Fibroblast of the aortic adventitia (primary cell): ENCODE measurements at regions not wholly inside any gene's neighbourhood (a gene's known extent, or its start where the extent isn't known, plus 50 kb on each side); places are given as distances from the start of the nearest gene placed in this dataset.

Experiments
- DNase-seq: peaks from one replicate; pipeline ENCODE4 v3.0.0-alpha.2; 2010; ENCODE audit warnings: low read depth
- H3K4me3 ChIP-seq: 2 replicates; pipeline ENCODE4 v1.5.1; 2011; ENCODE audit warnings: low read depth, mild to moderate bottlenecking, control low read depth, low read length, moderate library complexity
- TF ChIP-seq, protein P1 (sequence below): IDR thresholded peaks from 2 replicates; pipeline ENCODE4 v1.5.1; 2011; ENCODE audit warnings: mild to moderate bottlenecking, low read length, control low read depth, inconsistent platforms; ENCODE audit not compliant: insufficient read depth

DNA sequence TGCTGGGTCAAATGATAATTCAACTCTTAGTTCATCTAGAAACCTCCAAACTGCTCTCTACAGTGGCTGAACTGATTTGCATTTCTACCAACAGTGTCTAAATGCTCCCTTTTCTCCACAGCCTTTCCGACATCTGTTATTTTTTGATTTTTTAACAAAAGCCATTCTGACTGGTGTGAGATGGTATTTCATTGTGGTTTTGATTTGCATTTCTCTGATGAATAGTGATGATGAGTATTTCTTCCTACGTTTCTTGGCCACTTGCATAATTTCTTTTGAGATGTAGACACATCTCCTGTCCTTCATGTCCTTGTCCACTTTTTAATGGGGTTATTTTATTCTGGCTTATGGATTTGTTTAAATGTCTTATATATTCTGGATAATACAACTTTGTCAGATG is 298.2 kb upstream of the ARSJ start:
- DNase-seq: peak; percentile 32
- H3K4me3 ChIP-seq: no peak overlapping the region
- TF ChIP-seq, protein P1, sequence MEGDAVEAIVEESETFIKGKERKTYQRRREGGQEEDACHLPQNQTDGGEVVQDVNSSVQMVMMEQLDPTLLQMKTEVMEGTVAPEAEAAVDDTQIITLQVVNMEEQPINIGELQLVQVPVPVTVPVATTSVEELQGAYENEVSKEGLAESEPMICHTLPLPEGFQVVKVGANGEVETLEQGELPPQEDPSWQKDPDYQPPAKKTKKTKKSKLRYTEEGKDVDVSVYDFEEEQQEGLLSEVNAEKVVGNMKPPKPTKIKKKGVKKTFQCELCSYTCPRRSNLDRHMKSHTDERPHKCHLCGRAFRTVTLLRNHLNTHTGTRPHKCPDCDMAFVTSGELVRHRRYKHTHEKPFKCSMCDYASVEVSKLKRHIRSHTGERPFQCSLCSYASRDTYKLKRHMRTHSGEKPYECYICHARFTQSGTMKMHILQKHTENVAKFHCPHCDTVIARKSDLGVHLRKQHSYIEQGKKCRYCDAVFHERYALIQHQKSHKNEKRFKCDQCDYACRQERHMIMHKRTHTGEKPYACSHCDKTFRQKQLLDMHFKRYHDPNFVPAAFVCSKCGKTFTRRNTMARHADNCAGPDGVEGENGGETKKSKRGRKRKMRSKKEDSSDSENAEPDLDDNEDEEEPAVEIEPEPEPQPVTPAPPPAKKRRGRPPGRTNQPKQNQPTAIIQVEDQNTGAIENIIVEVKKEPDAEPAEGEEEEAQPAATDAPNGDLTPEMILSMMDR: no peak

DNA sequence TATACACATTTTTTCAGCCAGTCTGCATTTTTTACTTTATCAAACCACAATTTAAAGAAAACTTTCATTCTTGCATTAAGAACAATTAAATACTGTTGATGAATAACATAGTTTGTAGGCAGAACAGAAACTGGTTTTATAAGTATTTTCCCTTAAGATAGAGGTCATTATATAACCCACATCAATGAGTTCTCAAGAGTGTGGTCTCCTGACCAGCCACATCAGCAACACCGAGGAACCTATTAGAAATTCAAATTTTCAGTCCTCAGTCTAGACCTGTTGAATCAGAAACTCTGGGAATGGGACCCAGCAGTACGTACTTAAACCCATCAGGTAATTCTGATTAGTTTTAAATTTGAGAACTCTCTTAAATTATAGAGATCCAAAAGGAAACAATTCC is 299.6 kb upstream of the ARSJ start:
- TF ChIP-seq, protein P1: no peak
- H3K4me3 ChIP-seq: no peak overlapping the region
- DNase-seq: no peak

DNA sequence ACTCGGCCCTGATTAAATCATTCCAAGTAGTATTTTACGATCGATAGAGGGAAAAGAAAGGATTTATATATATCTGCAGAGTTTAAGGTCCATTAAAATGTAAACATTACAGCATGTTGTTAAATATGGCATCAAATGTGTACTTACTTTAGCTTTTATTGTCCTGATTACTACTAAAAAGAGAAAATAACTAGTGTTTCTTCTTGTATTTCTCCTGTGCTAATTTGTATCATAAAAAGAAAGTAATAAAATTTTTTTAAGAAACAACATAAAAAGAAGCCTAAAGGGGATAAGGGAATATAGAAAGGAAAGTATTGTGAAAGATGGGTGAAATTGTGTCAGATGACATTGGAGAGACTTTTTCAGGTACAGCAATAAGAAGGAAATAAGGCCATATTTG is 300.3 kb upstream of the ARSJ start:
- TF ChIP-seq, protein P1: no peak
- H3K4me3 ChIP-seq: no peak overlapping the region
- DNase-seq: no peak

DNA sequence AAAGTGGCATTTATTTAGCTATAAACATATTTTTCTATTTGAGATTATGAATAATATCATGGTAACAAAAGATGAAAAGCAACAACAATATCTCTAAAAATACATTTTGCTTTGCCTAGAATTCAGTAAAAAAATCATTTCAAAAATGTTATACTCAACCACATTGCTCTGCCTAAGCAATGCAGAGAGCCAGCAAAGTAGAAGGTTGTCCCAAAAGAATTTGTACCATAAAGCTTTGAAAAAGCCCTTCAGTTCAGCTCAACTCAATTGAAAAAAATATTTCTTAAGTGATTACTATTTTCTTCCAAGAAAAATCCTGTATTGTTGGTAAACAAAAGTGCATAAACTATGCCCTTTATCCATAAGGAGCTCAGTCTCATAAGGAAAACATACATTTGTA is 301.2 kb upstream of the ARSJ start:
- DNase-seq: no peak
- TF ChIP-seq, protein P1: no peak
- no peak overlapping the region for H3K4me3 ChIP-seq

DNA sequence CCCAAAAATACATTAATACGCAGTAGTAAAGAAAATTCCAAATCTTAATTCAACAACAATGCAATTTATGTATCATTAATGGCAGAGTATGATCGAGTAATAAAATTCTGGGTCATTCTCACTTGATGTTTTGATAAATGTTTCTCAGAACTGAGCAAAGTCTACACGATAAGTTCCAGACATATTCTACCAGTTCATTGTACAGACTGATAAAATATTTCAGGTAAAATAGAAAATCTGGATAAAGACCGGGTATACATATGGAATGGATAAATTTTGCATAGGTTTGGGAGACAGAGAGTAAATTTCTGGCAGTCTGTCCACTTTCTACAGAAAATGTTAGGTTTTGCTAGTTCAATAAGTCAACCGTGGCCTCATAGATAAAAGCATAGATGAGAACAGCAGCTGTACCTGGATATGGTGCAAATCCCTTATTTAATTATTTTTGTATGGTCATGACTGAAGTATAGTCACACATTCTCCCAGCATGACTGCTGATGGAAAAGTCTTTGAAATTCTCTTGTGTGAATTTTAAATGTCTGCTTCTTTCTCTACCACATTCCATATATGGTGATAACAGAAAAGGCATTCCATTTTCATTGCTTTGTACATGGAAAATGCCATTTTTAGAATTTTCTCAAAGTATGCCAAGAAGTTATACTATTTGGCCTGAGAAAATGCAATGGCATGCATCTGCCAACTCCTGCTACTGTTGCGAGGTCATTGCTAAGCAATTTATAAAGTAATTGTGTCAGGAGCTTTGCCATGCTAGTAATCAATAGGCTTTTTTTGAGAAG is 301.9 kb upstream of the ARSJ start:
- no peak overlapping the region for H3K4me3 ChIP-seq
- DNase-seq: peak; percentile 82
- TF ChIP-seq, protein P1: no peak

DNA sequence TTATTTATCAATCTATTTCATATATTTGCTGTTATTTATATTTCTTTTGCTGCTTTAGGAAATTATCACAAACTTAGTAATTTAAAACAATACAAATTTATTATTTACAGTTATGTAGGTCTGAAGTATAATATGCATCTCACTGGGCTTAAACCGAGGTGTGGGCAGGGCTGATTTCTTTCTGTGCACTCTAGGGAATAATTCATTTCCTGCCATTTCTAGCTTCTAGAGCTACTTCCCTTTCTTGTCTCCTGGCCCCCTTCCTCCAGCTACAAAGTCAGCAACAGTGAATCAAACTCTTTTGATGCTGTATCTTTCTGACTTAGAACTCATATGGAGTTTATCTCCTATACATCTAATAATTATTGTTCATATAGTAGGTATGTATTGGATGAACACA is 303.5 kb upstream of the ARSJ start:
- TF ChIP-seq, protein P1: no peak
- H3K4me3 ChIP-seq: no peak overlapping the region
- no peak for DNase-seq

DNA sequence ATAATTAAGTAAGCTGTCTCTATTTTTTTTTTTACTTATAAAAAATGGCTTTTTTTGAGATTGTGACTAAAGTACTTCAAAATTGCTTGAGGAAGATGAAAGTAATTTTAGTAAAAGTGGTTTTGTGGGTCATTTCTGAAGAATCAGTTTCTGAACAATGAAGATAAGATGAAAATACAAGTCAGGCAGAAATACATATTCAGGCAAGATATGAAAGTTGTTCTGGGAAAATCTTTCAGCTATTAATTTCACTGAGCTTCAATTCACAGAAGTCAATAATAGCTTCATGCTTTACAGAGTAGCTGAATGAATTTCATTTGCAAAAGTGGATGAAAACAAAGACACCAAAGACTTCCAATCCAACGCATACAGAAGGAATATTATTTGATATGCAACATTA is 305.2 kb upstream of the ARSJ start:
- no peak for DNase-seq
- TF ChIP-seq, protein P1: no peak
- no peak overlapping the region for H3K4me3 ChIP-seq
